PC-3 (cell line): ENCODE measurements at regions not wholly inside any gene's neighbourhood (a gene's known extent, or its start where the extent isn't known, plus 50 kb on each side); places are given as distances from the start of the nearest gene placed in this dataset.

Experiments used
- ATAC-seq: fragments of 200-7000 bp; cut with Tn5 transposase; 2 replicates; pipeline ENCODE4 v1.9.1; 2020; ENCODE audit warnings: mild to moderate bottlenecking, moderate library complexity
- BruUV-seq: library from RNA; stranded (reverse); fragments of 400-500 nt; replicated peaks from 2 replicates; lab custom pipeline; 2021; lab: Mats Ljungman, UMichigan
- CTCF ChIA-PET: fragments of 300-600 bp; sonication (Branson Sonifier 250); formaldehyde crosslinking; loops from one replicate; lab custom pipeline; 2022; ENCODE audit warnings: antibody characterized with exemption; lab: Charles Lee
- POLR2A ChIA-PET: fragments of 300-600 bp; sonication (Branson Sonifier 250); formaldehyde crosslinking; loops from one replicate; lab custom pipeline; 2022; ENCODE audit warnings: antibody characterized with exemption; ENCODE audit not compliant: unreplicated experiment; lab: Charles Lee
- DNase-seq: peaks from one replicate; pipeline ENCODE4 v3.0.0-alpha.2; 2015
- H2AFZ ChIP-seq: fragments of 300-600 bp; sonication (generic); 2 replicates; pipeline ENCODE4 v1.6.0; 2016; ENCODE audit warnings: antibody characterized with exemption, low read length
- H3F3A ChIP-seq: fragments of 300-600 bp; sonication (generic); one replicate; pipeline ENCODE4 v1.6.0; 2017; ENCODE audit warnings: antibody characterized with exemption, low read length, control low read depth, mild to moderate bottlenecking; ENCODE audit not compliant: unreplicated experiment
- H3K27ac ChIP-seq: fragments of 300-600 bp; sonication (generic); 2 replicates; pipeline ENCODE4 v1.5.1; 2016; ENCODE audit warnings: mild to moderate bottlenecking, low read length
- H3K27me3 ChIP-seq: fragments of 300-600 bp; sonication (generic); 2 replicates; pipeline ENCODE4 v1.6.1; 2016; ENCODE audit warnings: low read length, mixed read lengths
- H3K36me3 ChIP-seq: fragments of 300-600 bp; sonication (generic); 2 replicates; pipeline ENCODE4 v1.6.1; 2016; ENCODE audit warnings: low read depth, mixed run types, low read length, mixed read lengths
- H3K4me1 ChIP-seq: fragments of 300-600 bp; sonication (generic); 2 replicates; pipeline ENCODE4 v1.5.1; 2016; ENCODE audit warnings: low read length; ENCODE audit not compliant: insufficient read depth
- H3K4me2 ChIP-seq: fragments of 300-600 bp; sonication (generic); 2 replicates; pipeline ENCODE4 v1.6.0; 2016; ENCODE audit warnings: low read length
- H3K4me3 ChIP-seq: fragments of 300-600 bp; sonication (generic); 2 replicates; pipeline ENCODE4 v1.5.1; 2016; ENCODE audit warnings: mild to moderate bottlenecking, low read length, mixed read lengths
- H3K79me2 ChIP-seq: fragments of 300-600 bp; sonication (generic); 2 replicates; pipeline ENCODE4 v1.6.1; 2017; ENCODE audit warnings: low read length, mixed read lengths
- H3K9ac ChIP-seq: fragments of 300-600 bp; sonication (generic); 2 replicates; pipeline ENCODE4 v1.6.0; 2016; ENCODE audit warnings: mild to moderate bottlenecking, low read length
- H3K9me2 ChIP-seq: fragments of 300-600 bp; sonication (generic); replicated peaks from 2 replicates; pipeline ENCODE4 v1.6.1; 2016; ENCODE audit warnings: mixed run types, low read length, mixed read lengths
- H3K9me3 ChIP-seq: fragments of 300-600 bp; sonication (generic); 2 replicates; pipeline ENCODE4 v1.6.1; 2016; ENCODE audit warnings: low read length, mixed read lengths
- H4K20me1 ChIP-seq: fragments of 300-600 bp; sonication (generic); 2 replicates; pipeline ENCODE4 v1.6.1; 2016; ENCODE audit warnings: low read length, mixed read lengths
- CTCF ChIP-seq: fragments of 300-600 bp; sonication (generic); conservative IDR thresholded peaks from 2 replicates; pipeline ENCODE4 v1.5.1; 2017; ENCODE audit warnings: antibody characterized with exemption, low read depth, mild to moderate bottlenecking, low read length
- EZH2 ChIP-seq: fragments of 300-600 bp; sonication (generic); IDR thresholded peaks from one replicate; pipeline ENCODE4 v1.6.1; 2017; ENCODE audit warnings: antibody characterized with exemption, mild to moderate bottlenecking, low read length; ENCODE audit not compliant: unreplicated experiment
- EZH2phosphoT487 ChIP-seq: fragments of 300-600 bp; sonication (generic); IDR thresholded peaks from 2 replicates; pipeline ENCODE4 v1.6.1; 2018; ENCODE audit warnings: mild to moderate bottlenecking, antibody characterized with exemption, low read length, borderline replicate concordance
- intact Hi-C: fragments of 100-400 bp; cut with micrococcal nuclease; formaldehyde crosslinking; loops from 2 replicates; pipeline ENCODE4 v1.9.0; 2023

GRCh38 chr18:77373730-77374445 is 124.2 kb downstream of the GALR1 start:
- no peak overlapping the region for H2AFZ ChIP-seq
- peaks cover 8% of the 10 kb centered on the region; the same call in 1 of the 2 replicates for H3K27me3 ChIP-seq
- H3K4me1 ChIP-seq = no peaks in the 10 kb centered on the region
- DNase-seq (no peak), ATAC-seq (no peak)
- TF ChIP-seq EZH2 (no peak), EZH2phosphoT487 (no peak), CTCF (no peak)
- no TSS peak for BruUV-seq
- no peaks in the 10 kb centered on the region for H4K20me1 ChIP-seq
- H3K4me2 ChIP-seq = no peak overlapping the region
- intact Hi-C loops = no loop called here
- H3K79me2 ChIP-seq = no peaks in the 10 kb centered on the region
- H3K9me3 ChIP-seq = peaks cover 3% of the 10 kb centered on the region; the same call in 1 of the 2 replicates
- no peak overlapping the region for H3K27ac ChIP-seq
- H3F3A ChIP-seq = no peaks in the 10 kb centered on the region
- H3K36me3 ChIP-seq = no peaks in the 10 kb centered on the region
- ChIA-PET CTCF (no interaction called here), POLR2A (no interaction called here)
- no peak overlapping the region for H3K4me3 ChIP-seq
- no peak overlapping the region for H3K9ac ChIP-seq
- H3K9me2 ChIP-seq = no peaks in the 10 kb centered on the region

- no peak for TF ChIP-seq EZH2phosphoT487
- ATAC-seq (no peak), DNase-seq (no peak)
- Histone ChIP-seq H3K27me3 (peaks cover 13% of the 10 kb centered on the region; the same call in 1 of the 2 replicates), H4K20me1 (no peaks in the 10 kb centered on the region), H3K4me1 (no peaks in the 10 kb centered on the region), H3K9ac (no peak overlapping the region), H3K4me3 (no peak overlapping the region), H3K9me3 (peaks cover 3% of the 10 kb centered on the region; the same call in 1 of the 2 replicates), H3K27ac (no peak overlapping the region), H3K9me2 (no peaks in the 10 kb centered on the region), H3K4me2 (no peak overlapping the region), H2AFZ (no peak overlapping the region), H3K79me2 (no peaks in the 10 kb centered on the region), H3F3A (no peaks in the 10 kb centered on the region), H3K36me3 (no peaks in the 10 kb centered on the region)
- ChIA-PET POLR2A (no interaction called here), CTCF (no interaction called here)
- intact Hi-C loops = no loop called here
- BruUV-seq = no TSS peak
Observed at GRCh38 chr18:77374446-77374805, 124.8 kb downstream of the GALR1 start.

DNA sequence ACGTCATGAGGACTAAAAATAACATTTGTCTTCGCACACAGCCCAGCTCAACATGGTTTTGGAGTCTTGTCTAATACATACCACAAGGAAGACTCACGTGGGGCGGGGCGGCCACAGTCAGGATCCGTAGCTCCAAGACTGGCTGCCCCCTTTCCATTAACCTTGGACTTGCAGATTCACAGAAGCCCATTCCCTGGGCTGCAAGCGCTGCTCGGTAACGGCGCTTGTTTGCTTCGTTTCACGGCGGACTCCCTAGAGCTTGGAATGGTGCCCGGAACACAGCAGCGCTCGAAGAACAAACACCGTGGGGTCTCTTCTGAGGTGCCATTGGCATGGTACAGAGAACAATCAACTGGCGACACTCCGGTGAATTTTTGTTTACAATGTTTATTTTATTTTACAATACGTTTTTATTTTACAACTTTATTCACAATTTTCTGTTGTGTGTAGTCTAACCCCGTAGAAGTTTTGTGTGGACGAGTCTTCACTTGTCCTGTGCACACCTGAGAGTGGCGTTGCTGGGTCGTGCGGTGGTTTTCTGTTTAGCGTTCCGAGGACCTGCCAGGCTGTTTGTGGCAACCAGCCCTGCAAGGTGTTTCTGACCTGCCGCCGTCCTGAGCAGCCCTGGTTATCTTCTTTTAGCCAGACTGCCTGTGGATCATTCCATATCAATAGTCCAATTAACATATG is 126.5 kb downstream of the GALR1 start:
- no peak overlapping the region for H3K9ac ChIP-seq
- no peaks in the 10 kb centered on the region for H3F3A ChIP-seq
- CTCF ChIA-PET = no interaction called here
- intact Hi-C loops = no loop called here
- H3K27me3 ChIP-seq = peaks cover 14% of the 10 kb centered on the region; the same call in 1 of the 2 replicates
- no peak overlapping the region for H3K4me3 ChIP-seq
- H4K20me1 ChIP-seq = no peaks in the 10 kb centered on the region
- no TSS peak for BruUV-seq
- peak; percentile 42; the same call in 1 of the 2 replicates for ATAC-seq
- no peaks in the 10 kb centered on the region for H3K79me2 ChIP-seq
- H3K4me1 ChIP-seq = no peaks in the 10 kb centered on the region
- H3K9me2 ChIP-seq = no peaks in the 10 kb centered on the region
- H3K4me2 ChIP-seq = peak overlapping the region; percentile 46
- H3K27ac ChIP-seq = no peak overlapping the region
- no peaks in the 10 kb centered on the region for H3K36me3 ChIP-seq
- no peak for TF ChIP-seq EZH2phosphoT487
- TF ChIP-seq EZH2 = no peak
- TF ChIP-seq CTCF = no peak
- POLR2A ChIA-PET = no interaction called here
- H3K9me3 ChIP-seq = no peaks in the 10 kb centered on the region
- peak; percentile 6 for DNase-seq
- H2AFZ ChIP-seq = peak overlapping the region; percentile 33; the same call in 1 of the 2 replicates
